ENCODE measurements at regions not wholly inside any gene's neighbourhood (a gene's known extent, or its start where the extent isn't known, plus 50 kb on each side); places are given as distances from the start of the nearest gene placed in this dataset.

GRCh38 chr4:124610211-124610610 is 102.3 kb downstream of the ANKRD50 start:
- Mint-ChIP-seq H3K9me3 (peaks cover 3% of the 10 kb centered on the region), H3K36me3 (no peaks in the 10 kb centered on the region), H3K27ac (no peak overlapping the region), H3K27me3 (no peaks in the 10 kb centered on the region), H3K4me1 (ENCODE audit: low read depth) (no peaks in the 10 kb centered on the region), H3K4me3 (no peak overlapping the region)
- ChIA-PET POLR2A (no interaction called here), CTCF (no interaction called here)
- intact Hi-C loops (cut with micrococcal nuclease): no loop called here
- no peak for DNase-seq

All from activated CD4-positive, alpha-beta memory T cell treated with anti-CD3 and anti-CD28 coated beads for 36 hours (primary cell).